ENCODE measurements at regions not wholly inside any gene's neighbourhood (a gene's known extent, or its start where the extent isn't known, plus 50 kb on each side); places are given as distances from the start of the nearest gene placed in this dataset.

GRCh38 chr7:38052786-38053185, 125.3 kb upstream of the STARD3NL start:
- TF ChIP-seq POLR2A (IDR thresholded peaks at IDR 0.05) (no peak), CTCF (IDR thresholded peaks at IDR 0.05 in 4 of 5, conservative IDR thresholded peaks at IDR 0.05 in 1 of 5) (no peak)
